Activated B cell treated with CpG ODN at 0.5 μM for 24 hours (primary cell): ENCODE measurements at regions not wholly inside any gene's neighbourhood (a gene's known extent, or its start where the extent isn't known, plus 50 kb on each side); places are given as distances from the start of the nearest gene placed in this dataset.

Experiments
- ATAC-seq: fragments of 200-7000 bp; cut with Tn5 transposase; one replicate; pipeline ENCODE4 v1.10.0; 2021; ENCODE audit warnings: low read depth, mild to moderate bottlenecking, moderate library complexity
- CTCF ChIA-PET: fragments of 350-600 bp; sonication (Branson Sonifier 250); formaldehyde crosslinking; loops from one replicate; lab custom pipeline; 2021; ENCODE audit warnings: antibody characterized with exemption; lab: Charles Lee
- POLR2A ChIA-PET: fragments of 350-600 bp; sonication (Branson Sonifier 250); formaldehyde crosslinking; loops from one replicate; lab custom pipeline; 2021; ENCODE audit warnings: antibody characterized with exemption; lab: Charles Lee
- DNase-seq: peaks from one replicate; pipeline ENCODE4 v3.0.0; 2022
- H3K27ac Mint-ChIP-seq: one replicate; pipeline ENCODE4 v1.8.0; 2020; ENCODE audit warnings: mixed read lengths
- H3K27me3 Mint-ChIP-seq: one replicate; pipeline ENCODE4 v1.8.0; 2021; ENCODE audit warnings: mixed read lengths
- H3K36me3 Mint-ChIP-seq: one replicate; pipeline ENCODE4 v1.8.0; 2021; ENCODE audit warnings: low read depth, mixed read lengths
- H3K4me1 Mint-ChIP-seq: one replicate; pipeline ENCODE4 v1.8.0; 2021; ENCODE audit warnings: mixed read lengths
- H3K4me3 Mint-ChIP-seq: one replicate; pipeline ENCODE4 v1.8.0; 2020; ENCODE audit warnings: mild to moderate bottlenecking, mixed read lengths
- H3K9me3 Mint-ChIP-seq: one replicate; pipeline ENCODE4 v1.8.0; 2020; ENCODE audit warnings: mixed read lengths
- CTCF ChIP-seq: fragments of 200-600 bp; IDR thresholded peaks from one replicate; pipeline ENCODE4 v1.8.0; 2022; ENCODE audit warnings: antibody characterized with exemption, mild to moderate bottlenecking
- intact Hi-C: fragments of 100-400 bp; cut with micrococcal nuclease; formaldehyde crosslinking; loops from one replicate; pipeline ENCODE4 v1.15.1; 2024

GRCh38 chr14:84040101-84040500 is 1489.8 kb upstream of the FLRT2 start:
- Mint-ChIP-seq H3K27ac (no peak overlapping the region), H3K36me3 (no peaks in the 10 kb centered on the region), H3K27me3 (no peaks in the 10 kb centered on the region), H3K4me1 (no peaks in the 10 kb centered on the region), H3K4me3 (no peak overlapping the region), H3K9me3 (peaks cover 5% of the 10 kb centered on the region)
- ATAC-seq (no peak), DNase-seq (no peak)
- ChIA-PET CTCF (no interaction called here), POLR2A (no interaction called here)
- intact Hi-C loops = no loop called here
- TF ChIP-seq CTCF = no peak

- H3K4me3 Mint-ChIP-seq = no peak overlapping the region
- no peak overlapping the region for H3K27ac Mint-ChIP-seq
- no peak for TF ChIP-seq CTCF
- no peaks in the 10 kb centered on the region for H3K36me3 Mint-ChIP-seq
- intact Hi-C loops = no loop called here
- ATAC-seq (no peak), DNase-seq (no peak)
- no peaks in the 10 kb centered on the region for H3K4me1 Mint-ChIP-seq
- H3K9me3 Mint-ChIP-seq = peaks cover 5% of the 10 kb centered on the region
- ChIA-PET POLR2A (no interaction called here), CTCF (no interaction called here)
- H3K27me3 Mint-ChIP-seq = no peaks in the 10 kb centered on the region
Observed at GRCh38 chr14:84041421-84041820, 1488.5 kb upstream of the FLRT2 start.

- ATAC-seq (no peak), DNase-seq (no peak)
- H3K36me3 Mint-ChIP-seq = no peaks in the 10 kb centered on the region
- no peak overlapping the region for H3K4me3 Mint-ChIP-seq
- H3K9me3 Mint-ChIP-seq = no peaks in the 10 kb centered on the region
- no peak overlapping the region for H3K27ac Mint-ChIP-seq
- H3K4me1 Mint-ChIP-seq = no peaks in the 10 kb centered on the region
- no peak for TF ChIP-seq CTCF
- H3K27me3 Mint-ChIP-seq = no peaks in the 10 kb centered on the region
- ChIA-PET CTCF (no interaction called here), POLR2A (no interaction called here)
- intact Hi-C loops = no loop called here
Observed at GRCh38 chr14:84042992-84043391, 1487.0 kb upstream of the FLRT2 start.

- POLR2A ChIA-PET = no interaction called here
- Mint-ChIP-seq H3K4me3 (no peak overlapping the region), H3K4me1 (no peaks in the 10 kb centered on the region), H3K27ac (no peak overlapping the region), H3K27me3 (no peaks in the 10 kb centered on the region), H3K36me3 (no peaks in the 10 kb centered on the region), H3K9me3 (peaks cover 10% of the 10 kb centered on the region)
- CTCF ChIA-PET = no interaction called here
- ATAC-seq (no peak), DNase-seq (no peak)
- TF ChIP-seq CTCF = no peak
- intact Hi-C loops = no loop called here
Observed at GRCh38 chr14:84064316-84065125, 1465.4 kb upstream of the FLRT2 start.

- intact Hi-C loops = no loop called here
- CTCF ChIA-PET = no interaction called here
- POLR2A ChIA-PET = no interaction called here
- H3K27ac Mint-ChIP-seq = no peak overlapping the region
- no peak for TF ChIP-seq CTCF
- no peak overlapping the region for H3K4me3 Mint-ChIP-seq
- no peaks in the 10 kb centered on the region for H3K36me3 Mint-ChIP-seq
- ATAC-seq (no peak), DNase-seq (no peak)
- H3K4me1 Mint-ChIP-seq = no peaks in the 10 kb centered on the region
- peaks cover 10% of the 10 kb centered on the region for H3K9me3 Mint-ChIP-seq
- H3K27me3 Mint-ChIP-seq = no peaks in the 10 kb centered on the region
Observed at GRCh38 chr14:84065811-84066210, 1464.1 kb upstream of the FLRT2 start.
